Left forelimb (tissue), 1 donor: ENCODE measurements at regions not wholly inside any gene's neighbourhood (a gene's known extent, or its start where the extent isn't known, plus 50 kb on each side); places are given as distances from the start of the nearest gene placed in this dataset.

ENCODE experiments used
- DNase-seq: peaks from one replicate; pipeline ENCODE4 v3.0.0-alpha.2; 2018; ENCODE audit warnings: low spot score

DNA sequence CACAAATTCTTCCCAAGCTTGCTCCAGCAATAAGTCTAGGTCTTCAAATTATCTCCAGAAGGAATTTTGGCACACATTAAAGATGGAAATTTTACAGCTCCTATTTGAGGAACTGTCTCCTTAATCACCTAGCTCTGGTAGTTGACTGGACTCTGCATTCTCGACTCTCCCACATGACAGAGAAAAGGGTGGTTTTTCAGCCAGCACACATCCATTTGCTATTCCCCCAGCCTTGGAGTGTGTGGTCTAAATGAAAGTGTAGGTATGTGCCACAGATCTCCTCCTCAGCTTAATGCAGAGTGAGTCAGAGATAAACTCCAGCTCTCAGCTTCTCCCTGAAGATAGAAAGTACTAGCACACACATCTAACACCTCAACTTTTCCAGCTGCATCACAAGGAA lies 62.2 kb upstream of the ALCAM start:
- no peak for DNase-seq

DNA sequence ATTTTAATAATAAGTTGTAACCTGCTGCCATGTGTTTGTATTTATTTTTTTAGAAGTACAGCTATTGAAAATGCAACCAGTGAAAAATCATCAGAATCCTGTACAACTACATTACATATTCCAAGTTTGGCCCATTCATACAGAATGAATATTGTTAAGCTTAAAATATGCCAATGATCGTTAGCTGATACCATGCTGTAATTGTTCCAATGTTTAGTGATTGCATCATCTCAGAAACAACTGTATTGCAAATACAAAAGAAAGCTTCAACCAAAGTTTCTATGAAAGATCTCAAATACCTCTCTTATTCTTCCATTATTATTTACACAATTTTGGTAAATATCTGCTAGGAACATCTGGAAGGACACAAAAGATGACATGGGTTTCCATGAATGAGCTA lies 51.6 kb upstream of the ALCAM start:
- no peak for DNase-seq

DNA sequence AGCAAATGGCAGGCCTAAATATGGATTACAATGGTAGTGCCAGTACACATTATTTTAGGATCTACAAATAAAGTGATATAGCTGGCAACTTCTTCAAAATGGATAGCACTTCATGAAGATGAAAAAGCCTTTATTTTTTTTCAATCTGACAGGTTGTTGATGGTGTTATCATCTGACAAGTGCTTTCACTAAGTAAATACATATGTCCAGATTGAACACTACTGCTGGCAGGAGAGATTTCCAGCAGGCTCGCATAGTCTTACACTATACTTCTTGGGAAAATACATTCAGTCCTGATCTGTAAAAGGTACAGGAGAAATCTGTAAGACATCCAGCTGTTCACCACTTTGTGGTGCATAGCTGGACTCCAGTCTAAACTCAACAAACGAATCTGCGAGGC lies 50.9 kb upstream of the ALCAM start:
- no peak for DNase-seq

DNA sequence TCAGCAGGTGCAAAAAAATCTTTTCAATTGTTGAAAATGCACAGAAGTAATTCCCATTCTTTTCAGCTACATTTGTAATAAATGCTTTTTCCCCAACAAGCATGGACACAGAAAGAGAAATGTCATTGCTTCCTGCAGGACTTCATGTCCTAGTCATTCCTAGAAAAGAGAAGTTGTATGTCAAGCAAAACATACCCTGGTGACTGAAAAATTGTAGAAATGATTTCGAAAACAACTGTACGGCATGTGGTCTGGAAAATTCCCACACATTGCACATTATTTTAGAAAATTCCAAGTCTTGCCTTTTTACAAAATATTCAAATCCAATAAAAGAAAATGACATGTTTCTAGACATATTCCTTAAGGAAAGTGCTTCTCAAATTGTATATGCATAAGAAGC lies 50.4 kb upstream of the ALCAM start:
- DNase-seq: no peak
